Body of pancreas (tissue), 4 donors: ENCODE measurements at regions not wholly inside any gene's neighbourhood (a gene's known extent, or its start where the extent isn't known, plus 50 kb on each side); places are given as distances from the start of the nearest gene placed in this dataset.

Source experiments
- ATAC-seq: fragments of 150-250 bp; one replicate; pipeline ENCODE4 v1.9.1; 2016
- DNase-seq, 4 donors: peaks; one replicate each; pipeline ENCODE4 v3.0.0-alpha.2; 2019
- H3K27ac ChIP-seq, 4 donors: fragments of 200-600 bp; sonication (generic); 1 replicate in 3 of 4; 2 replicates in 1 of 4; pipeline versions ENCODE4 v1.5.1 to v1.6.1; 2016 to 2019; ENCODE audit warnings: mild to moderate bottlenecking in 1 of 4, mixed read lengths in 1 of 4, moderate library complexity in 1 of 4
- H3K27me3 ChIP-seq, 2 donors: fragments of 200-600 bp; sonication (generic); one replicate each; pipeline ENCODE4 v1.6.0; 2016; ENCODE audit warnings: mild to moderate bottlenecking in 1 of 2
- H3K36me3 ChIP-seq, 2 donors: fragments of 200-600 bp; sonication (generic); replicated peaks in 1 of 2; 2 replicates each; pipeline ENCODE4 v1.5.1; 2016; ENCODE audit warnings: low read depth in 2 of 2; ENCODE audit not compliant: insufficient read depth in 1 of 2
- H3K4me1 ChIP-seq: fragments of 200-600 bp; sonication (generic); one replicate; pipeline ENCODE4 v1.6.0; 2016
- H3K4me3 ChIP-seq, 2 donors: fragments of 200-600 bp; sonication (generic); 1 replicate in 1 of 2; 2 replicates in 1 of 2; pipeline ENCODE4 v1.5.1; 2016 to 2019
- H3K9me3 ChIP-seq, 3 donors: fragments of 200-600 bp; sonication (generic); 1 replicate in 2 of 3; 2 replicates in 1 of 3; pipeline ENCODE4 v1.5.1; 2016
- CTCF ChIP-seq, 7 experiments: fragments of 450-650 bp in 4 of 7; fragments of 200-600 bp in 3 of 7; sonication (generic) in 3 of 7; IDR thresholded peaks; one replicate each; pipeline ENCODE4 v1.5.1; 2016 to 2019; ENCODE audit warnings: antibody characterized with exemption in 7 of 7
- POLR2A ChIP-seq, 3 donors: fragments of 450-650 bp; IDR thresholded peaks; one replicate each; pipeline ENCODE4 v1.6.1; 2016; ENCODE audit warnings: antibody characterized with exemption in 3 of 3, mild to moderate bottlenecking in 2 of 3
- WGBS, 2 donors: methylation state at CpG; one replicate each; pipeline ENCODE4 v1.1.5; 2017; 5-methylcytosine and 5-hydroxymethylcytosine counted together
- intact Hi-C: fragments of 100-400 bp; cut with DNase I; formaldehyde crosslinking; loops from one replicate; pipeline ENCODE4 v1.15.1; 2023

GRCh38 chr6:130676773-130677144 lies 150.4 kb upstream of the SMLR1 start:
- Histone ChIP-seq H3K36me3 (no peaks in the 10 kb centered on the region), H3K27me3 (no peaks in the 10 kb centered on the region), H3K4me1 (no peaks in the 10 kb centered on the region), H3K27ac (no peak overlapping the region), H3K4me3 (no peak overlapping the region), H3K9me3 (no peaks in the 10 kb centered on the region)
- 22 to 44% methylated on average over 1 of the region's 1 CpG for WGBS, 2 donors
- no peak for DNase-seq
- intact Hi-C loops = no loop called here
- ATAC-seq = no peak
- no peak for TF ChIP-seq POLR2A (IDR thresholded peaks at IDR 0.05)
- TF ChIP-seq CTCF (IDR thresholded peaks at IDR 0.05) = no peak

- Histone ChIP-seq H3K9me3 (no peaks in the 10 kb centered on the region), H3K27ac (no peak overlapping the region), H3K27me3 (no peaks in the 10 kb centered on the region), H3K36me3 (no peaks in the 10 kb centered on the region), H3K4me1 (no peaks in the 10 kb centered on the region), H3K4me3 (no peak overlapping the region)
- intact Hi-C loops = no loop called here
- TF ChIP-seq CTCF (IDR thresholded peaks at IDR 0.05) (no peak), POLR2A (IDR thresholded peaks at IDR 0.05) (no peak)
- ATAC-seq = no peak
- DNase-seq = no peak
Observed at GRCh38 chr6:130677312-130677711, 149.9 kb upstream of the SMLR1 start.

GRCh38 chr6:130677766-130678165 lies 149.4 kb upstream of the SMLR1 start:
- no peak for TF ChIP-seq CTCF (IDR thresholded peaks at IDR 0.05)
- TF ChIP-seq POLR2A (IDR thresholded peaks at IDR 0.05) = no peak
- Histone ChIP-seq H3K9me3 (no peaks in the 10 kb centered on the region), H3K4me3 (no peak overlapping the region), H3K4me1 (no peaks in the 10 kb centered on the region), H3K27me3 (no peaks in the 10 kb centered on the region), H3K36me3 (no peaks in the 10 kb centered on the region), H3K27ac (no peak overlapping the region)
- no peak for ATAC-seq
- WGBS, 2 donors = 56 to 75% methylated on average over 3 of the region's 3 CpGs
- intact Hi-C loops = no loop called here
- DNase-seq = no peak

- no peaks in the 10 kb centered on the region for H3K27me3 ChIP-seq
- DNase-seq (no peak), ATAC-seq (no peak)
- H3K36me3 ChIP-seq = no peaks in the 10 kb centered on the region
- no peak overlapping the region for H3K27ac ChIP-seq
- no peak overlapping the region for H3K4me3 ChIP-seq
- TF ChIP-seq CTCF (IDR thresholded peaks at IDR 0.05) (no peak), POLR2A (IDR thresholded peaks at IDR 0.05) (no peak)
- 19 to 40% methylated on average over 2 of the region's 2 CpGs for WGBS, 2 donors
- H3K9me3 ChIP-seq = no peaks in the 10 kb centered on the region
- no peaks in the 10 kb centered on the region for H3K4me1 ChIP-seq
- intact Hi-C loops = no loop called here
Observed at GRCh38 chr6:130679684-130680083, 147.5 kb upstream of the SMLR1 start.

- ATAC-seq (no peak), DNase-seq (no peak)
- intact Hi-C loops = no loop called here
- Histone ChIP-seq H3K4me1 (no peaks in the 10 kb centered on the region), H3K9me3 (no peaks in the 10 kb centered on the region), H3K4me3 (no peak overlapping the region), H3K27ac (no peak overlapping the region), H3K36me3 (no peaks in the 10 kb centered on the region), H3K27me3 (no peaks in the 10 kb centered on the region)
- no peak for TF ChIP-seq CTCF (IDR thresholded peaks at IDR 0.05)
- TF ChIP-seq POLR2A (IDR thresholded peaks at IDR 0.05) = no peak
- WGBS, 2 donors = 49 to 60% methylated on average over 3 of the region's 3 CpGs
Observed at GRCh38 chr6:130680116-130680515, 147.1 kb upstream of the SMLR1 start.
